GM12892 (cell line): ENCODE measurements at regions not wholly inside any gene's neighbourhood (a gene's known extent, or its start where the extent isn't known, plus 50 kb on each side); places are given as distances from the start of the nearest gene placed in this dataset.

Experiments
- DNase-seq: peaks from one replicate; pipeline ENCODE4 v3.0.0; 2011; ENCODE audit not compliant: insufficient read length
- FAIRE-seq: peaks from 2 replicates; lab custom pipeline; 2011; peaks lifted over from hg19 to GRCh38; lab: Jason Lieb, UNC
- POLR2A ChIP-seq: IDR thresholded peaks from 2 replicates; pipeline ENCODE4 v1.6.1; 2011; ENCODE audit warnings: low read depth, low read length, control low read depth
- POLR2AphosphoS5 ChIP-seq: IDR thresholded peaks from 2 replicates; pipeline ENCODE4 v1.6.1; 2011; ENCODE audit warnings: low read depth, low read length, control low read depth
- TAF1 ChIP-seq: IDR thresholded peaks from 2 replicates; pipeline ENCODE4 v1.6.1; 2011; ENCODE audit warnings: low read depth, mild to moderate bottlenecking, control low read depth, low read length, borderline replicate concordance

DNA sequence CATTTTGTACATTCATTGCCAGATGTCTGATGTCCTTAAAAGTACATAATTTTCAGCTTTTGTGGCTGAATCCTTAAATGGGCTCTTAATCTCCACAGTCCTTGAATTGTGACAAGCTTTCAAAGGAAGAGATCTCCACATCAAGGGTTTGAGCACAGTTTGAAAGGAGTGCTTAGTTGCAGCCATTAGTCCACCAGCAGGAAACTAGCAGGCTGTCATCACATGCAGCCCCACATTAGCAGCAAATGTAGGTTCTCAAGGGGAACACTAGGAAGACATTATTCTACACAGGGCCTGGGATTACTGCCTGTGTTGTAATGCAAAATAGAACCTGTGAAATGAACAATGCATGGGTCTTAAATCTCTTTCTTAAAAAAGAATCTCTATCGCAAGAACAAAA is 173.2 kb downstream of the CBLL2 start:
- TF ChIP-seq POLR2A (no peak), POLR2AphosphoS5 (no peak), TAF1 (no peak)
- no peak for FAIRE-seq
- no peak for DNase-seq

DNA sequence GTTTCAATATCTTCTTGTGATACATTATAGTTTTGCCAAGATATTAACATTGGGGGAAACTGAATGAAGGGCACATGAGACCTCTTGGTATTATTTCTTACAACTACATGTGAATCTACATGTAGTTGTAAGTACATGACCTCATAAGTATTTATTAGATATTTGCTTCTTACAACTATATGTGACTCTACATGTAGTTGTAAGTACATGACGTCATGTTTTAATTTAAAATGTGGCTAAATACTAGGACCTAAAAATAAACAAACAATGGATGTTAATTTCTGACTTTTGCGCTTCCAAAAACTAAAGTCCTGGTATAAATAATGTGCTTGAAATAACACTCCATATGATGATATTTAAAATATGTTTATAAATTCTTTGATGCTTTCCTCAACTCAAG is 190.2 kb downstream of the CBLL2 start:
- TF ChIP-seq TAF1 (no peak), POLR2AphosphoS5 (no peak), POLR2A (no peak)
- DNase-seq (no peak), FAIRE-seq (no peak)

DNA sequence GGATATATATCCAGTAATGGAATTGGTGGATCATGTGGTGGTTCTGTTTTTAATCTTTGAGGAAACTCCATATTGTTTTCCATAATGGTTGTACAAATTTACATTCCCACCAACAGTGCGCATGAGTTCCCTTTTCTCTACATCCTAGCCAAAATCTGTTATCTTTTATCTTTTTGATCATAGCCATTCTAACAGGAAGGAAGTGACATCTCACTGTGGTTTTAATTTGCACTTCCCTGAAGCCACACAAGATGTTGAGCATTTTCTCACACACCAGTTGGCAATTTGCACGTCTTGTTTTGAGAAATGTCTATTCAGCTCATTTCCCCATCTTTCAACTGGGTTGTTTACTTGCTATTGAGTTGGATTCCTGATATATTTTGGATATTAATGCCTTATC is 194.9 kb downstream of the CBLL2 start:
- no peak for TF ChIP-seq POLR2A
- no peak for TF ChIP-seq TAF1
- TF ChIP-seq POLR2AphosphoS5 = no peak
- no peak for DNase-seq
- FAIRE-seq = no peak

- DNase-seq = no peak
- TF ChIP-seq POLR2AphosphoS5 (no peak), POLR2A (no peak), TAF1 (no peak)
- no peak for FAIRE-seq
Measured at GRCh38 chrX:22481436-22481835, 208.7 kb downstream of the CBLL2 start.

GRCh38 chrX:22486296-22486695 is 213.6 kb downstream of the CBLL2 start:
- TF ChIP-seq TAF1 (no peak), POLR2A (no peak), POLR2AphosphoS5 (no peak)
- FAIRE-seq = no peak
- DNase-seq = no peak

DNA sequence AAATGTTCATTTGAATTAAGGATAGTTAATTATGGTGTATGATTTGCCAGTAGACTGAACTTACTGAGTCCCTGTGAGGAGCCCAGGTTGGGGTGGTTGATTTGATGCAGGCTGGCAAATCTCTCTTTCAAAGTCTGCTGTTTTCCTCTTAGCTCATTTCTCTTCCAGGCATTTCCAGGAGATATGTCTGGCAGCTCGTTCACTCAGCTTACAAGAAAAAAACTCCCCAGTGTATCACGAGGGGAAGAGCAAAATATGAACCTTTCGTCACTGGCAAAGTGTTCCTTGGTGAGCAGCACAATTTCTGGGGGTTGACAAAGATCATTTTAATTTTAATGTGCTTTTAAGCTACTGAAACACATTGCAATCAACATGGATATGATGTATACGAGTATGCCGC is 244.2 kb downstream of the CBLL2 start:
- TF ChIP-seq TAF1 (no peak), POLR2A (no peak), POLR2AphosphoS5 (no peak)
- no peak for FAIRE-seq
- no peak for DNase-seq

GRCh38 chrX:22520128-22520828 is 247.6 kb downstream of the CBLL2 start:
- no peak for FAIRE-seq
- TF ChIP-seq POLR2AphosphoS5 (no peak), TAF1 (no peak)
- no peak for DNase-seq

GRCh38 chrX:22526339-22526738 is 253.6 kb downstream of the CBLL2 start:
- FAIRE-seq = peak; percentile 90
- no peak for TF ChIP-seq POLR2AphosphoS5
- TF ChIP-seq POLR2A = no peak
- no peak for TF ChIP-seq TAF1
- no peak for DNase-seq

DNA sequence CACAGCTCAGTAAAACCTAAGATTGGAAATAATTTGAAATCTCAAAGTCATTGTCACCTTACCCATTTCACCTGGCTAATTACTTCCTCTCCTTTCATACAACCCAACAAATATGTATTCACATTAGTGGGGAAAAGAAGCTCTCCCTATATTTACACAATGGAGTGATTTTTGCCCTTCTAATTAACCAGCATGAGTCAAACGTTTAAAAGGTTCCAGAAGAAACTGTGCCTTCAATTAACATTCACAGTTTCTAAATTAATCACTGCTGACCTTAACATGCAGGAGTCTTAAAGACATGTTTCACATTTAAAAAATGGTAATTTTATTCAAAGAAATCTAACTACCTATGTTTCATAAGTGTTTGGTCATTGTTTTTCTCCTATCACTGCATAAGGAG is 254.6 kb downstream of the CBLL2 start:
- FAIRE-seq (no peak), DNase-seq (no peak)
- no peak for TF ChIP-seq POLR2AphosphoS5
- TF ChIP-seq POLR2A = no peak
- TF ChIP-seq TAF1 = no peak

DNA sequence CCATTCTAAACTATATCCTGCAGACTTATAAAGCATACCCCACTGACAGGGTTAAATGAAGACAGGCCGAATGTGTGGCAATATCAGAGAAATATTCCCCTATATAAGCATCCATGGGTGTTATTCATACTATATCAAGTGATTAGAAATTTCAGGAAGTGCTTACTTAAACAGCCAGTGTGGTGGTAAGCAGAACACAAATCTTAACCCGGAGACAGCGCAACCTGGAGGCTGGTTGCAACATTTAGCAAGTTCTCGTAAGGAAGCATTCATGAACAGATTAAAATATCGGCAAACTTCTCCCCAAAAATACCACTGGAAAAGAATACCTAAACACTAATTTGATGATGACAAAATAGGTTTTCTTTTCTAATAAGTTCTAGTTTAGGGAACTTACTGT is 261.2 kb downstream of the CBLL2 start:
- FAIRE-seq (no peak), DNase-seq (no peak)
- TF ChIP-seq TAF1 = no peak
- TF ChIP-seq POLR2AphosphoS5 = no peak
- no peak for TF ChIP-seq POLR2A

DNA sequence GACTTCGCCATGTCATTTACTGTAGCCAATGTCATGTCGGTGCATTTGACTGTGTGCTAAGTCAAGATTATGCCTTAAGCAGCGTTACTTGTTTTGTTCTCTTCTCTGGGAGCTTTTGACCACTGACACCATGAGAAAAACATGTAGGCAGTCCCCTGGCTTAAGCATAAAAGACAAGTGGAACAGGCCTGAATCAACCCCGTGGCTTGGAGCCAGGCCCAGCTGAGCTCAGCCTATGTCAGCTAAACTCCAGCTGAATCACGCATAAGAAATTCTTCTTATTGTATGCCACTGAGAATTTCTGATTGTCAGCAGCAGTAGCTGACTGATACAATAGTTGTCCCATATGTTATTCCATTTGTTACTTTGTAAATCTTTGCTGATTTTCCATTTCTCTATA is 261.9 kb downstream of the CBLL2 start:
- TF ChIP-seq TAF1 (no peak), POLR2A (no peak), POLR2AphosphoS5 (no peak)
- DNase-seq (no peak), FAIRE-seq (no peak)

GRCh38 chrX:22536746-22537304 is 264.1 kb downstream of the CBLL2 start:
- TF ChIP-seq TAF1 (no peak), POLR2AphosphoS5 (no peak), POLR2A (no peak)
- DNase-seq (no peak), FAIRE-seq (no peak)

- DNase-seq (no peak), FAIRE-seq (no peak)
- TF ChIP-seq POLR2AphosphoS5 (no peak), TAF1 (no peak), POLR2A (no peak)
Measured at GRCh38 chrX:22538580-22538979, 265.9 kb downstream of the CBLL2 start.
